Breast epithelium (tissue), 3 donors: ENCODE measurements at regions not wholly inside any gene's neighbourhood (a gene's known extent, or its start where the extent isn't known, plus 50 kb on each side); places are given as distances from the start of the nearest gene placed in this dataset.

ENCODE experiments used
- CTCF ChIP-seq, 3 donors: fragments of 450-650 bp; IDR thresholded peaks; one replicate each; pipeline ENCODE4 v1.5.1; 2016 to 2017; ENCODE audit warnings: antibody characterized with exemption in 3 of 3, mild to moderate bottlenecking in 3 of 3, moderate library complexity in 3 of 3
- POLR2A ChIP-seq: fragments of 450-650 bp; IDR thresholded peaks from one replicate; pipeline ENCODE4 v1.6.1; 2016; ENCODE audit warnings: antibody characterized with exemption, mild to moderate bottlenecking, moderate library complexity
- POLR2AphosphoS5 ChIP-seq, 3 donors: sonication (generic); formaldehyde crosslinking; IDR thresholded peaks; one replicate each; pipeline ENCODE4 v1.6.1; 2017; ENCODE audit warnings: antibody characterized with exemption in 3 of 3

- TF ChIP-seq CTCF (IDR thresholded peaks at IDR 0.05) (no peak), POLR2A (no peak), POLR2AphosphoS5 (IDR thresholded peaks at IDR 0.05) (no peak)
Measured at GRCh38 chr2:121133551-121134319, 151.3 kb downstream of the TFCP2L1 start.
